ENCODE measurements at regions not wholly inside any gene's neighbourhood (a gene's known extent, or its start where the extent isn't known, plus 50 kb on each side); places are given as distances from the start of the nearest gene placed in this dataset.

- TF ChIP-seq CTCF (IDR thresholded peaks at IDR 0.05) (no peak), POLR2A (IDR thresholded peaks at IDR 0.05) (no peak)
Observed at GRCh38 chr7:106965108-106965507, 79.4 kb upstream of the PRKAR2B start.
